GM23248 (cell line): ENCODE measurements at regions not wholly inside any gene's neighbourhood (a gene's known extent, or its start where the extent isn't known, plus 50 kb on each side); places are given as distances from the start of the nearest gene placed in this dataset.

Experiments
- EZH2 ChIP-seq: fragments of 200-600 bp; sonication (generic); IDR thresholded peaks from 2 replicates; pipeline ENCODE4 v1.6.1; 2018; ENCODE audit warnings: antibody characterized with exemption, mild to moderate bottlenecking; ENCODE audit not compliant: insufficient read depth, poor library complexity, severe bottlenecking
- EZH2phosphoT487 ChIP-seq: fragments of 200-600 bp; sonication (generic); IDR thresholded peaks from 2 replicates; pipeline ENCODE4 v1.6.1; 2018; ENCODE audit warnings: antibody characterized with exemption, moderate library complexity, mild to moderate bottlenecking, low read depth; ENCODE audit not compliant: insufficient read depth

DNA sequence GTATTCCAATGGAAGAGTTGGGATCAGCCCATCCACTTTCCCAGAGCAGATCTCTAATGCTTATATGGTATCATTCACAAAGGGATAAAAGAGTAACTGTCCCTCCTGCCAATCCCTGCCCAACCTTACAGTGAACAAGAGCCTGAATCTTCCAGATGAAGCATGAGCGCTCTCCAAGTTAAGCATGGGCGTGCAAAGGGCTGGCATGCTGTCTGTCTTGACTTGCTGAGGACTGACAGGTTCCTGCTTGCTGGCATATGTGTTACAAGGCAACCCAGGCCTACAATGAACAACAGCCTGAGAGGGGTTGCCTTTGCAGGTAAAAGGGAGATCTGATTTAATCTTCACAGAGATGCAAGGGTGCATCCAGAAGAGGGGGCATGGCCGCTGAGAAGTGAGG lies 155.6 kb upstream of the SOD1 start:
- TF ChIP-seq EZH2phosphoT487 (no peak), EZH2 (no peak)
